ENCODE measurements at regions not wholly inside any gene's neighbourhood (a gene's known extent, or its start where the extent isn't known, plus 50 kb on each side); places are given as distances from the start of the nearest gene placed in this dataset.

GRCh38 chr6:20326422-20326728, 75.3 kb upstream of the E2F3 start:
- Histone ChIP-seq H3K9me3 (ENCODE audit: low read depth, low read length) (no peaks in the 10 kb centered on the region), H3K27me3 (ENCODE audit: insufficient read depth, low read length) (no peaks in the 10 kb centered on the region), H3K4me1 (ENCODE audit: insufficient read depth, low read length) (peaks cover 10% of the 10 kb centered on the region), H3K4me3 (ENCODE audit: low read length) (no peak overlapping the region)

DNA sequence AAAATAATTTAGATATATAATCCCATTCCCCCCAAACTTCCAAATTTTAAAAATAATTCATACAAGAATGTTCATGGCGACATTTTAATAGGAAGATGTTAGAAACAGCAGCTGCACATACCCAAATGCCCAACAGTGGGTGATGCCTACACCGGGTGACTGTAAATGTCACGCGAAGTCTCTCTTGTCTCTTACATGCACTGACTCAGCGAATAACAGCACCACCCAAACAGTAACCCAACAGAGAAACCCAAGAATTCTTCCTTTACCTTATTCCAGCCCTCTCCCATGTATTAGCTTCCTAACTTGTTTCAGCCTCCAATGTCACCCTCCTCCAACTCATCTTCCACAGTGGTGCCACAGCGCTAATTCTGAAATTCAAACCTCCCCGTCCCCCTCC, 74.5 kb upstream of the E2F3 start:
- Histone ChIP-seq H3K4me3 (ENCODE audit: low read length) (no peak overlapping the region), H3K9me3 (ENCODE audit: low read depth, low read length) (no peaks in the 10 kb centered on the region), H3K4me1 (ENCODE audit: insufficient read depth, low read length) (peaks cover 10% of the 10 kb centered on the region), H3K27me3 (ENCODE audit: insufficient read depth, low read length) (no peaks in the 10 kb centered on the region)

DNA sequence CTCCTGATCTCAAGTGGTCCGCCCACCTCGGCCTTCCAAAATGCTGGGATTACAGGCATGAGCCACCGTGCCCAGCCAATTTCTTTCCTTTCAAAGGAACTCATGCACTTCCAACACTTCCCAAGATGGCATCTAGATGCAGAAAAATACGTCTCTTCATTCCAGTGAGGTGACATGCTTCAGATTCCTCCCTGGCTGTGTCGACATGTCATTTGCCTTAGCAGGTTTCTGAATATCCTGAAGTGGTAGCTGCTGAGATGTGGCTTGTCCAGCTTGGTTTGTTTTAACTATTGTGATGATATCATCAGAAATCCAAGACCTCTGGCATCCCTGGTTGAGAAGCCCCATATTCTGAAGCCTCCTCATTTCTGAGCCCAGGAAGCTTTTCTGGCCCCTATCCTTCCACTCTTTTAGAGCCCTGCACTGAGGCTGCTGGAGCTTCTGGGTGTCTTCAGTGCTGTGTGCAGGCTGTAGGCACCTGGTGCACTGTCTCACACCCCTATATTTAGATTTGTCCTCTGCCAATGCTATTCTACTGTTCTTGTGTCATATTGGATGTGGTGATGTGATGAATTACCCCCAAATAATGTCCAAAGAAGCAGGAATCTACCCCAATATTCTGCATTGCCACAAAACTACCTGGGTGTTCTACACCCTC, 73.3 kb upstream of the E2F3 start:
- H3K9me3 ChIP-seq (ENCODE audit: low read depth, low read length): no peaks in the 10 kb centered on the region
- peaks cover 10% of the 10 kb centered on the region for H3K4me1 ChIP-seq (ENCODE audit: insufficient read depth, low read length)
- no peaks in the 10 kb centered on the region for H3K27me3 ChIP-seq (ENCODE audit: insufficient read depth, low read length)

DNA sequence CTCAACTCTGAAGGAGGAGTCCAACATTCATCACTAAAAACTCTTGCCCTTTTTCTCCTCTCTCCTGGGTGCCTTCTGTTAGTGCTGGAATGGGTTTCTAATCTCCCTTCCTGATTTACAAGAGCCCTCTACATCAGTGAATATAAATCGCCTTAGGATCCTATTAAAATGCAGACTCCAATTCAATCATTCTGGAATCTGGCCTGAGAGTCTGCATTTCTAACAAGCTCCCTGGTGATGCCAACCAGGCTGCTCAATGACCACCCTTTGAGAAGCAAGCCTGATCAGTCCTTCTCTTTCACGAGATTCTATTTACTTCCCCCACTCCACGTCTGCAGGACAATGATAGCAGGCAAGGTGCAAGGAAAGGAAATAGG, 72.8 kb upstream of the E2F3 start:
- Histone ChIP-seq H3K4me1 (ENCODE audit: insufficient read depth, low read length) (peaks cover 10% of the 10 kb centered on the region), H3K27me3 (ENCODE audit: insufficient read depth, low read length) (no peaks in the 10 kb centered on the region), H3K4me3 (ENCODE audit: low read length) (no peak overlapping the region), H3K9me3 (ENCODE audit: low read depth, low read length) (no peaks in the 10 kb centered on the region)

More for the DNA sequence above, 73.3 kb upstream of the E2F3 start:
- H3K4me3 ChIP-seq (ENCODE audit: low read length): no peak overlapping the region

GRCh38 chr6:20331042-20331441, 70.6 kb upstream of the E2F3 start:
- H3K9me3 ChIP-seq (ENCODE audit: low read depth, low read length): no peaks in the 10 kb centered on the region
- no peak overlapping the region for H3K4me3 ChIP-seq (ENCODE audit: low read length)
- peaks cover 4% of the 10 kb centered on the region for H3K4me1 ChIP-seq (ENCODE audit: insufficient read depth, low read length)
- no peaks in the 10 kb centered on the region for H3K27me3 ChIP-seq (ENCODE audit: insufficient read depth, low read length)

DNA sequence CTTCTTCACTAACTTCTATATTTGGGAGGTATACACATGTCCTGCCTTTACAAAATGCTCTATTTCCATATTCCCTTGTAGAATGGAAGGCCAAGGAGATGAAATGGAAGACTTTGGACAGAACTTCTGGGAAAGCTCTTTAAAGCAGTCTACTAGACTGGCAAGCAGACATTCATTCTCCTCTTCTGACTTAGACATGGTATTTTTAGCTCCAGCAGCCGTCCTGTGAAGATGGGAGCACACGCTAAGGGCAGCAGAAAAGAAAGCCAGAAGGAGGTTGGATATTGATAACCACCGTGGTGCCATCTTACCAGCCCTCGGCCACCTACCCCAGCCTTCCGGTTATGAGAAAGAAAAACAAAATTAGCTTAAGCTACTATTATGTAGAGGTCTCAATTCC, 70.1 kb upstream of the E2F3 start:
- no peaks in the 10 kb centered on the region for H3K27me3 ChIP-seq (ENCODE audit: insufficient read depth, low read length)
- H3K9me3 ChIP-seq (ENCODE audit: low read depth, low read length): no peaks in the 10 kb centered on the region
- H3K4me1 ChIP-seq (ENCODE audit: insufficient read depth, low read length): peaks cover 2% of the 10 kb centered on the region
- no peak overlapping the region for H3K4me3 ChIP-seq (ENCODE audit: low read length)

DNA sequence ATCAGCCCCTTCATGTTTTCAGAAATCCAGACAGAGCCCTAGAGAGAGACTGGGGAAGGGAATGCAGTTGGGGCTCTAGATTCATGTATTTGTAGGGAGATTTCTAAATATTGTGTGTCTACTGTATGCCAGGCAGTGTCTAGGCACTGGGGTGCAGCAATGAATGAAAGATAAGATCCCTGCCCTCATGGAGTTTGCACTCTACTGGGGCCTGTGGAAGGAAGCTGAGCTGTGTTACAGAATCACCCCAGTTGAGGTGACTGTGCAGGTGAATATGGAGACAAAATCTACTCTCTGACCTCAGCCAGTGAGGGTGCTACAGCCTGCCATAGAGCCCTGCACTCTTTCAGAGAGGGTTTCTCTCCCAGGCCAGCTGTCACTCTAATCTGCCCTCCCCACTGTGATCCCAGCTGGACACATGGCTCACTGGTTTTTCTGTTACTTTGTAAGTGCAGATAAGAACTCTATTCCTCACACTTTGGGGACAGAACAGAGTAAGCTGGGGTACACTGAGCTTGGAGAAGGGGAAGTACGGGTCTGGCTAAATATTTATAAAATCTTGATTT, 69.2 kb upstream of the E2F3 start:
- Histone ChIP-seq H3K4me1 (ENCODE audit: insufficient read depth, low read length) (no peaks in the 10 kb centered on the region), H3K9me3 (ENCODE audit: low read depth, low read length) (no peaks in the 10 kb centered on the region), H3K4me3 (ENCODE audit: low read length) (no peak overlapping the region), H3K27me3 (ENCODE audit: insufficient read depth, low read length) (no peaks in the 10 kb centered on the region)

GRCh38 chr6:20333721-20334269, 67.9 kb upstream of the E2F3 start:
- no peaks in the 10 kb centered on the region for H3K4me1 ChIP-seq (ENCODE audit: insufficient read depth, low read length)
- H3K9me3 ChIP-seq (ENCODE audit: low read depth, low read length): no peaks in the 10 kb centered on the region
- no peak overlapping the region for H3K4me3 ChIP-seq (ENCODE audit: low read length)
- H3K27me3 ChIP-seq (ENCODE audit: insufficient read depth, low read length): no peaks in the 10 kb centered on the region

DNA sequence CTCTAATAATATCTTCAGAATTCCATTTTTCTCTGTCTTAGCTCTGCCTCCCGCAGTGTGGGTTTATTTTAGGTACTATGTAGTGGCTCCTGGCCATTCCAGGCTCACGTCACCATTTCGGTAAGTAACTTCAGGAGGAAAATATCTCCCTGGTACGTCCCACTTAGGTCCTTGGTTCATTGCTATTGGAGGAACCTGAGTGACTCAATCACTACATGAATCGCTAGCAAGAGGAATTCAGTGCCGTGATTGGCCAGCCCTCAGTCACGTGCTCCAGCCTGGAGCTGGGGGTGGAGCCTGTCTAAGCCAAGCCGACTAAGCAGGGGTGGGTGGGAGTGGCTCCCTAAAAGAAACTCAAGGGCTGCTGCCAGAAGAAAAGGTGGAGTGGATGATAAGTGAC, 67.3 kb upstream of the E2F3 start:
- H3K4me1 ChIP-seq (ENCODE audit: insufficient read depth, low read length): no peaks in the 10 kb centered on the region
- no peaks in the 10 kb centered on the region for H3K9me3 ChIP-seq (ENCODE audit: low read depth, low read length)
- H3K4me3 ChIP-seq (ENCODE audit: low read length): no peak overlapping the region
- no peaks in the 10 kb centered on the region for H3K27me3 ChIP-seq (ENCODE audit: insufficient read depth, low read length)

- H3K4me3 ChIP-seq (ENCODE audit: low read length): no peak overlapping the region
- H3K4me1 ChIP-seq (ENCODE audit: insufficient read depth, low read length): no peaks in the 10 kb centered on the region
- H3K9me3 ChIP-seq (ENCODE audit: low read depth, low read length): no peaks in the 10 kb centered on the region
Measured at GRCh38 chr6:20334962-20335361, 66.7 kb upstream of the E2F3 start.

DNA sequence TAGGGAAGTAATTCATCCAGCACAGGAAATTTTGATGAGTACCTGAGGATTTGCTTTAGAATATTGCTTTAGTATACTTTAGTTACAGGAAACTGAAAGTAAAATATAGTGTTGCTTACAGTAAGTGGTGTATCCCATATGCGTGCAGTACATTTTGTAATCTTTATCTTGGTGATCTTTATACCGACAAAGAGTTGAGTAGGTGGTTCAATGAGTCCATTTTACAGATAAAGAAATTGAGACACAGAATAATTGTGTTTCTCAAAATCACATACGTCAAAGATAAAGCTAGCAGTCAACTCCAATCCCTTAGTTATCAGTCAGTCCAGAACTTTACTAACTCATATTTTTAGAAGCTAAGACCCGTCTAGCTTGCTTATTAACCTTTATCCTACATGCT, 65.8 kb upstream of the E2F3 start:
- no peaks in the 10 kb centered on the region for H3K27me3 ChIP-seq (ENCODE audit: insufficient read depth, low read length)
- no peaks in the 10 kb centered on the region for H3K9me3 ChIP-seq (ENCODE audit: low read depth, low read length)
- H3K4me1 ChIP-seq (ENCODE audit: insufficient read depth, low read length): no peaks in the 10 kb centered on the region
- H3K4me3 ChIP-seq (ENCODE audit: low read length): no peak overlapping the region

More at GRCh38 chr6:20334962-20335361, 66.7 kb upstream of the E2F3 start:
- no peaks in the 10 kb centered on the region for H3K27me3 ChIP-seq (ENCODE audit: insufficient read depth, low read length)

GRCh38 chr6:20338156-20338555, 63.5 kb upstream of the E2F3 start:
- Histone ChIP-seq H3K4me3 (ENCODE audit: low read length) (no peak overlapping the region), H3K27me3 (ENCODE audit: insufficient read depth, low read length) (no peaks in the 10 kb centered on the region), H3K9me3 (ENCODE audit: low read depth, low read length) (no peaks in the 10 kb centered on the region), H3K4me1 (ENCODE audit: insufficient read depth, low read length) (no peaks in the 10 kb centered on the region)

DNA sequence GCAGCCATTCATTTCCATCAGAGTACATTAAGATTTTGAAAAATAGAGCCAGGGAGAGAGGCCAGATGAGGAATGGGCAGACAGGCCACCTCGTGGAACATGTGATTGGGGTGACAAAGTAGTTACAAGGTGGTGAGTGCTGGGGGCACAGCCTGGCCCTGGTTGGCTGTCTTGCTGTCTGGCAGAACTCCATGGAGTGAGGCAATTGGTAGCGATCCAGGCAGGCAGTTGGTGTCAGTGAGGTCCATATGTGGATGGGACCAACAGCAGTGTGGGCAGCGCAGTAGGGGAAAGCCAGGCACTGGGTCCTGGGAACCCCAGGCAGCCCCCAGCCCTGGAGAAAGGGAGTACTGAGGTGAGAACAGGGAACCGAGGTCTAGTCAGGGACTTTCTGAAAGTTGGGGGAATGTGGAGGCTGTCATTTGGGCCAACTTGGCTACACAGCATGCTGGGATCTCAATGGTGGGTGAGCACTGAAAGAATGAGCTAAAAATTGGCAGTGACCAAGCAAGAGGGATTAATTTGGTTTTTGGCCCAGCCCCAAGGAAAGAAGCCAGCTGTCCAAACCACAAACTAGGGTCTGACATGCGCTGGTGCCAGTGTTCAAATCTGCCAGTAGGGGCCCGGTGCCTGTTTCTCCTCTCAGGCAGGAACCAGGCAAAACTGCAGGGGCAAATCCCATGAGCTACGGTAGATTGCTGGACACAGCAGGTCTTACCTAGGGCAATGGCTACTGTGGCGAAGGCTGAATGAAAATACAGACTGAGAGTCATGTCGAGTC, 61.4 kb upstream of the E2F3 start:
- Histone ChIP-seq H3K4me3 (ENCODE audit: low read length) (no peak overlapping the region), H3K4me1 (ENCODE audit: insufficient read depth, low read length) (no peaks in the 10 kb centered on the region), H3K9me3 (ENCODE audit: low read depth, low read length) (no peaks in the 10 kb centered on the region), H3K27me3 (ENCODE audit: insufficient read depth, low read length) (no peaks in the 10 kb centered on the region)

DNA sequence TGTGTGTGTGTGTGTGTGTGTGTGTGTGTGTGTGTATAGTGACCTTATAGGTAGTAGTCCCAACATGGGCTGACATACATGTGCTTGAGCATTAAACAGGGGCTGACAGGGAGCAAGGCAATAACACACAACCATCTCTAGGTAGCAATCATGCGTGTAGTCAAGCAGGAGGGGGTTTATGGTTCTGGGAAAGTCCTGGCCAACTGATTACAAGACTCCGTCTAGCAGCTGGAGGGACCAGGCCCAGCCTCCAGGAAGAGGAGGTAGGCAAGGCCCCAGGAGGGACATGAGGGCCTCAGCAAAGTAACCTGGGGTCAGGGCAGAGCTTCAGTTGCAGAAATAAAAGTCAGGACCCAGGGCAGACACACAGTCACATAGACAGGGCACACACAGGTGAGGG, 60.6 kb upstream of the E2F3 start:
- no peaks in the 10 kb centered on the region for H3K27me3 ChIP-seq (ENCODE audit: insufficient read depth, low read length)
- H3K4me1 ChIP-seq (ENCODE audit: insufficient read depth, low read length): no peaks in the 10 kb centered on the region
- no peak overlapping the region for H3K4me3 ChIP-seq (ENCODE audit: low read length)
- H3K9me3 ChIP-seq (ENCODE audit: low read depth, low read length): no peaks in the 10 kb centered on the region

- H3K27me3 ChIP-seq (ENCODE audit: insufficient read depth, low read length): no peaks in the 10 kb centered on the region
- no peak overlapping the region for H3K4me3 ChIP-seq (ENCODE audit: low read length)
- no peaks in the 10 kb centered on the region for H3K9me3 ChIP-seq (ENCODE audit: low read depth, low read length)
- H3K4me1 ChIP-seq (ENCODE audit: insufficient read depth, low read length): no peaks in the 10 kb centered on the region
Measured at GRCh38 chr6:20341564-20341963, 60.1 kb upstream of the E2F3 start.
